GM12892 (cell line): ENCODE measurements at regions not wholly inside any gene's neighbourhood (a gene's known extent, or its start where the extent isn't known, plus 50 kb on each side); places are given as distances from the start of the nearest gene placed in this dataset.

Experiments used
- POLR2A ChIP-seq: IDR thresholded peaks from 2 replicates; pipeline ENCODE4 v1.6.1; 2011; ENCODE audit warnings: low read depth, low read length, control low read depth
- POLR2AphosphoS5 ChIP-seq: IDR thresholded peaks from 2 replicates; pipeline ENCODE4 v1.6.1; 2011; ENCODE audit warnings: low read depth, low read length, control low read depth
- TAF1 ChIP-seq: IDR thresholded peaks from 2 replicates; pipeline ENCODE4 v1.6.1; 2011; ENCODE audit warnings: low read depth, mild to moderate bottlenecking, control low read depth, low read length, borderline replicate concordance

GRCh38 chr3:30319713-30320112 lies 286.7 kb upstream of the TGFBR2 start:
- TF ChIP-seq POLR2AphosphoS5: no peak
- no peak for TF ChIP-seq POLR2A
- no peak for TF ChIP-seq TAF1
